Femur (tissue), 1 donor: ENCODE measurements at regions not wholly inside any gene's neighbourhood (a gene's known extent, or its start where the extent isn't known, plus 50 kb on each side); places are given as distances from the start of the nearest gene placed in this dataset.

Source experiments
- DNase-seq: peaks from one replicate; pipeline ENCODE4 v3.0.0-alpha.2; 2017

DNA sequence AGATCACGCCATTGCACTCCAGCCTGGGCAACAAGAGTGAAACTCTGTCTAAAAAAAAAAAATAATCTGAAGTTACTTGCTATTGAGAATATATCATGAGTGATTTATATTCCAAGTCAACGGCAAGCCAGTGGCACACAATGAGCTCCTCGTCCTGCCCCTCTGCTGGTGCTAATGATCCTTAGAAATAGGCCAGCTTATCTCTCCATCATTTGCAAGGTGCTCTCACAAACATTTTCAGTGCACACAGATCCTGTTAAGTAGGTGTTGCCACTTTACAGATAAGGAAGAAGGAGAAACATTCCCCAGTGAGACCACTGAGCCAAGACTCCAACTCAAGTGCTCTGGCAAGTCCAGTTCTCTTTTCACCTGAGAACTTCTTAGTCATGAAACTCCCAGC lies 91.3 kb upstream of the GPR45 start:
- no peak for DNase-seq

DNA sequence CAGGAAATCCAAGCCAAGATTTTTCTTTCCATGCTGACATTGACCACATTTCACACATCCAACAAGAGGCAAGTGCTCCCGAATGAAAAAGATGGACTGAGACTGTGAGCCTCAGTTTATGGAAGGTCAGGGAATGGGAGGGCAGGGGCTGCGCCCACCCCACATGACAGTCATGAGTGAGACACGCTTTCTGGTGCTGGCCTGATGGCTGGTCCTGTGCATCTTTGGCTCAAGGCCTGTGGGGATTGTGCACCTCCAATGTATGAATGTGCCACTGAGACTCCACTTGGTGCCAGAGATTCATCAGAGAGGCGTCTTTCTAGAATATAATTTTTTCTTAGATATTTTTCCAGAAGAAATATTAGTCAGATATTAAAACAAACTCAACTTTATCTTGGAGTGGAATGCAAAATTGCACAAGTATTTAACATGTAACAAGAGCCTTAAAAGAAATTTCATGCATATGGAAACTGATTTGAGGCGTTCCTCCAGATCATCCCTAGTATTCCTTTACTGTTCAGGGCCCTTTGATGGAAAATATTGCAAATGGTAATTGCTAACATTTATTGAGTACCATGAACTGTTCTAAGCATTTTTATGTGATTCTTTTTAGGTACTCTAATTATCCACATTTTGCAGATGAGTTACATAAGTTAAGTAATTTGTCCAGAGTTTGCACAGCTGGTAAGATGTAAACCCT lies 87.3 kb upstream of the GPR45 start:
- no peak for DNase-seq

DNA sequence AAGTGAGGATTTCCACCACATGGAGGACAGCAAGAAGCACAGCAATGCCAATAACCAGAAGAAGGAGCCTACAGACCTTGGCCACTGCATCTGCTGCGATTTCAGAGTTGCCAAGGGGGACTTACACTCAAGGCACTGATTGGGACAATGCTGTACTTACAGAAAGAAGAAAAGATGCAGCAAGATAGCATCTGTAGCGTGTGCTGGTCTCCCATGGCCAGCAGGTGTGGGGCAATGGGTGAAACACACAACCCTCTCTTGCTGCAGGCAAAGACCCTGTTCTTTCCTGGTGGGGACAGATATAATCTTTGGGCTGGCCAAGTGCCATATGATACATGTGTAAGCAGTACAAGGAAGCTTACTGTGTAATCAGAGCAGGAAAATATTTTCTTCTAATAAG lies 85.4 kb upstream of the GPR45 start:
- no peak for DNase-seq

DNA sequence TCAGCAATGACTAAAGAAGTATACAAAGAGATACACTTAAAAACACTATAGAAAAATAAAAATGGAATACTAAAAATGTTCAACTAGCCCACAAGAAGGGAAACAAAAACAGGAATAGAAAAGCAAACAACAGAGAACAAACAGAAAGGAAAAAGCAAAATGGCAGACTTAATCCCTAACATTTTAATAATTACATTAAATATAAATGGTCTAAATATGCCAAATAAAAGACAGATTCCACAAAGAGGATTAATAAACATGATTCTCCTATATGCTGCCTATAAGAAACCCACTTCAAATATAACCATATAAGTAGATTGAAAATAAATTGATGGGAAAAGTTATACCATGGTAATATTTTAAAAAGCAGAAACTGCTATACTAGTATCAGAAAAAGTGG lies 83.5 kb upstream of the GPR45 start:
- no peak for DNase-seq

DNA sequence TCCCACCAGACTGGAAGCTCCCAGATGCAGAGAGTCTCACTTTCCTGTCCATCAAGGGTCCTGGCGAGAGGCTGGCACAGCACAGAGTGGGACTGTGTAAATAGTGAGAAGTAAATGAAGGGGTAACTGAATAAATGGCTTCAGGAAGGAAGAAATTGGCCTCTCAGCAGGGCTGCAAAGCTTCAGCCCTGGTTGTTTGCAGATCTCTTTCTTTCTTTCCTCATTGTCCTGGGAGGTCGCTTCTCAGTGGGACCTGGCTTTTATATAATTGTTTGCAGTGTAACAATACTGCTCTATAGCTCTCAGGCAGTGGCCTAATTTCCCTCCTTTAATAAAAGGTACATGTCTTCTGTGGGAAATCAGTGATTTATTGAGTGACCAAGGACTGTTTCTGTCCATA lies 74.9 kb upstream of the GPR45 start:
- DNase-seq = no peak

DNA sequence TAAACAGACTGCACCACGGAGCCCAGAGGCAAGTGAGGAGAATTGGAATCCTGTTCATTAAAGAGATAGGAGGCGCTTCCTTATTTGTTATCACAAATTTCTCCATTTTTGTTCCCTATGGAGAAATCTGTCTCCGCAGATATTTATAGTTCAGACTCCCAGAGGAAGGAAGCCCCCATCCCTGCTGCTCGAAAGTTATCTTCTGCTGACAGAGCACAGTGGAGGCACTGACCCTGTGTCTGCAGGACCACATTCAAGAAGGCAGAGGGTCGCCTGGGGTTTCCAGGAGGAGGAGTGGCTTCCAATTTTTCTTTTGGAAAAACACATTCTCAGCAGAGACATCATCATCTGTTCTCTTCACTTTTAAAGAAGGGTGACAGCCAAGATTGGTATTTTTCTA lies 73.0 kb upstream of the GPR45 start:
- DNase-seq = no peak

DNA sequence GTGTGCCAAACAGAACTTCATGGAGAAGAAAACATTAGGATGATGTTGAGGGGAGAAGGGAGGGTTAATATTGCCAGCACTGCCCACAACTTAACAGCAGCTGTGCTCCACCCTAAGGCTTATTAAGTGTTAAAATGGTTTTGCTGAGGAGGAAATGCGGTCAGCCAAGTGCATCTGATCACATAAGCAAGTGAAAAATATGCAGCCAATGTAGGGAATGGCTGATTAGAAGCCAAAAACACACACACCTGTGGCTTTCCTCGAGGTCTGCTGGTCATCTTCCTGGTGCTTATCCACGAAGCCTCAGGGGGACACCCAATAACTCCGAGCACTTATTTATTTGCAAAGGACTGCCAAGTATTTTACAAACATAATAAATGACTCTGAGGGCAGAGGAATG lies 66.3 kb upstream of the GPR45 start:
- DNase-seq = no peak

DNA sequence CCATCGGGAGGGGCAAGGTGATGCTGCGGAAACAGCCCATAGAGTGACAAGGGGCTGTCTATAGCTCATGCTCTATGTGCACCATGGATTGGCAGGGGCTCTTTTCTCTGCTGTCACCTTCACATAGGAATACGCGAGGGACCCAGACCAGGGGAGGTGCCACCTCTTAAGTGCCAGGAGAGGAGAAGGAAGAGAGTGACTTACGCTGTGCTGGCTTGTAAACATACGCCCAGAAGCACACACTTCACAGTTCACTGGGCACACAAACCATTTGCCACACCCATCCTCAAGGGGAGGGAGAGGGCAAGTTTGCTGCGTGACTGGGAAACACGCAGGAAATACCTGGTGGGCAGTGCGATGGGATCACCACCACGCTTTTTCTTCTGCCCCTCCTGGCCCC lies 65.1 kb upstream of the GPR45 start:
- DNase-seq = no peak

DNA sequence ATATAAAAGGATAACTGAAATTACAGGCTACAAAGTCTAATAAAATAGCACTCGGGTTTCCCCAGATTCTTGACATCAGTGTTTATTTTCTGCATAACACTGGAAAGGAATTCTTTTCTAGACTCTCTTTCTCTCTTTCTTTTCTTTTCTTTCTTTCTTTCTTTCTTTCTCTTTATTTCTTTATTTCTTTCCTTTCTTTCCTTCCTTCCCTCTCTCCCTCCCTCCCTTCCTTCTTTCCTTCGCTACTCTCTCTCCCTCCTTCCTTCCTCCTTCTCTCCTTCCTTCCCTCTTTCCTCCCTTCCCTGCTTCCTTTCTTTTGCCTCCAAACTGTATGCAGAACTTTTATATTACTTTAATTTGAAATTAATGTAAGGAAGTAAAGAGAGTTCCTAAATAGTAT lies 64.5 kb upstream of the GPR45 start:
- DNase-seq = no peak

DNA sequence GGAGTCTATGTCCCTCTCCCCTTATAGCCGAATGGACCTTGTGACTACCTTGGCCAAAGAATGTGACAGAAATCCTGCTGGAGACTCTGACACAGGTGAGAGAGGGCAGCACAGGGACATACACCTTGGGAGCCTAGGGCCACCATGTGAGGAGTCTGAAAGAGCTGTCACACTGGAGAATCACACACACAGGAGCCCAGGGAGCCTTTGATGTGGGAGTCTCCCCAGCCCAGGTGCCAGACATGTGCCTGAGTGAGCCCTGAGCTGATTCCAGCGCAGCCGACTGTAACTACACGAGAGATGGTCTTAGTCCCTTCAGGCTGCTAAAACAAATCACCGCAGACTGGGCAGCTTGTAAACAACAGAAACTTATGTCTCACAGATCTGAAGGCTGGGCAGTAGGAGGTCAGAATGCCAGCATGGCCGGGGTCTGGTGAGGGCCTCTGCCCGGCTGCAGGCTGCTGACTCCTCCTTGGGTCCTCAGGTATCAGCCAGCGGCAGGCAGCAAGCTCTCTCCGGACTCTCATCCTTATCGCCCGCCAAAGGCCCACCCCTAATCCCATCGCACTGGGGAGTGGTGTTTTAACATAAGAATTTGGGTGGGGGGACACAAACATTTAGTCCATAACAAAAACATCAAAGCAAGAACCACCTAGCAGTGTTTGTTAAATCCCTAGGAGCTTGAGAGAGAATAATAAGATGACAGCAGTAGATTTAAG lies 63.8 kb upstream of the GPR45 start:
- DNase-seq = no peak

DNA sequence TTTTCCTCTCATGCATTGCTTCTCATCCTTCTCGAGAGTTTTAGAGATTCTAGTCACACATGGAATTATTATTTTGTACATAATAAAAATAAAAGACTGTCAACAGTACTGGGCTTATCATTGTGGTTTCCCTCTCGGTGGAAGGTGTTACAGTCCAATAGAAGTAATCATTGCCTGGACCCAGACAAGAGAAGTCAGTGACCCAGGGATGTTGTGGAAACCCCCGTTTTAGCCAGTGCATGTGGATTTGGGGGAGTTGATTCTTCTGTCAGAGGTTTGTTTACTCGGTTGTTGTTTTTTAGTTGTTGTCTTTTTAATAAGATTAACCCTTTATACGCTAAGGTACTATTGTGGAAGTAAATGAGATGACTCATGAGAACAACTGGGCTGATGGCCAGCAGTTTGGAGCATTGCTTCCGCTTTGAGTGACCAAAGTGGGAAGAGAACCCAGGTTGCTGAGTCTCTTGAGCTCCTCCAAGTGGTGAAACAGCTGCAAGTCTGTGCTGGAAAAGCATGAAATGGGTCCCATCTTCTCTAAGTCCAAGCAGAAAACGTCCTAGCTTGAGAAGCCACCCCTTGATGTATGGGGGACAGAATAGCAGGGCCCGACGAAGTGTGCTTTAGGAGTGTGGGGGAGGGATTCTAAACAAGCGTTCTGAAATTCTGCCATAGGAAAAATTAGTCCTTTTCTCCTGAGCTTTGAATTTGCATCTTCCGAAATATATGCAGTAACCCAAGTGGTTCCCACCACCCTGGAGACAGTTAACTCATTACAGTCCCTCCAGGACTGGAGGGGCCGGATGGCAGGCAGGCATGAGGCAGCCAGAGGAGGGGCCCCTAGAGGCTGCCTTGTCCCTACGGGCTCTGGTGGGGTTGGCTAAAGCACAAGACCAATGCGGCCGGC lies 61.8 kb upstream of the GPR45 start:
- DNase-seq = peak; percentile 33

DNA sequence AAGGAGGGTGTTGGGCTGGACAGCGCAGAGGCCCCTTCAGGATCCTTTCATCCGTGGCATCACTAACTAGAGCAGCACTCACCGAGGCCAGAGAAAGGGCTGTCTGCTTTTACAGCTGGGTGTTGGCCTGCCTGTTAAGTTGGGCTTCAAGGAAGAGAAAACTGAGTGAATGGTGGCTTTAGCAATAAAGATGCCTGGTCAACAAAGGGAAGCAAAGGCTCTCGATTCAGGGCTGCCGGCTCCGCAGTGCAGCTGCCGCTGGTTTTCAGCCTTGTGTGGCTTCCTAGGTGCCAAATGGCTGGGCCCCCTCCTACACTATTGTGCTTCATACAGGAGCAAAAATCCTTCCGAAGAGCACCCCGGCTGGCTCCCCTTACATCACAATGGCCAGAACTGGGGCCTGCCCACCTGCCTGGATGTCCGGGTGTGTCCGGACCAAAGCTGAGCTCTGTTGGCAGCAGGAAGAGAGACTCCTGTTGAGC lies 61.0 kb upstream of the GPR45 start:
- no peak for DNase-seq

DNA sequence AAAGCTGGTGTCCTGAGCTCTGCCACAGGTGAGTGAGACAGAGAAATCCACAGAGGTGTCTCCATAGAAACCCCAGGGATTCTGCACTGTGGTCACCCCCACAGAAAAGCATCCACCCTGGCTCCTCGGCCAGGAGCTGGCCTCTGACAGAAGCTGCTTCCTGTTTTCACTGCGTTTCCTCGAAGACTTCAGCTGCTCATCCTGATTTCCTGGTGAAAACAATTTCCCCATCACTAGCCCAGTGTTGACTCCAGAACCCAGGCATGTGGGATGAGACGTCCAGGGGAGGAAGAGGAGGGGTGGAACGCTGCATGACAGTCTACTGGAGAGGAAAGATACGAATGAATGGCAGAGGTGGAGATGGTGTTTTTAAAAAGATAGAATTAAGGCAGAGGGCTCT lies 60.3 kb upstream of the GPR45 start:
- DNase-seq = no peak

DNA sequence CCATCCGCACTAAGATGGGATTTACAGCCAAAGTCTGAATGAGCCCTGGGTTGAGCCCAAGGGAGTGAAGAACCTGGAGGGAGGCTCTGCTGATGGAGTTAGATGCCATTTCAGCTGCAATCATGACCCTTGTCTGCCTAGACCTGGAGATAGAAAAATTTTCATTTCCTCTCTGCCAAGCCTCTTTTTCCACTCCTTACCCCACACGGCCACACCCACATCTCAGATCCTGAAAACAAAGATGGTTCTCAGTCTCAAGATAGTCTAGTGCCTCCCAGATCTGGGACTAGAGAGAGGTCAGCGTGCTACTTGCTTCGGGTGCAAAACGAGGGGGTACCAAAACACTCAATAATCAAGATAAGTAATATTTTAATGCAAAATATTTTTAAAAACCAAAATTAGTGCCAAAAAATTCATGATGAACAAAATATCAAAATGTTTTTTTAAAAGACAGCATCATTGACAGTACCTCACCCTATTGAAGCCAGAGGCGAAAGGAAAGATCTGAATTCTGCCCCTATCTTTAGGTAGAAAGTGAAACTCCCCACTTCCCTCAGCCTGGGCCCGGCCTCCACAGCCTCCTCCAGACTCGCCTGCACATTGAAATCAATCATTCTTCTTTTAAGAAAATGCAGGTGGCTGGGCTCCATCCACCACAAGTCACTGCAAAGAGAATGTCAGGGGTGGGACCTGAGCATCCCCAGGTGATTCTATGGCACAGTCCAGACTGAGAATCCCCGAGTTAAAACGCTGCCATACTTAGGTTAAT lies 57.8 kb upstream of the GPR45 start:
- DNase-seq = no peak

DNA sequence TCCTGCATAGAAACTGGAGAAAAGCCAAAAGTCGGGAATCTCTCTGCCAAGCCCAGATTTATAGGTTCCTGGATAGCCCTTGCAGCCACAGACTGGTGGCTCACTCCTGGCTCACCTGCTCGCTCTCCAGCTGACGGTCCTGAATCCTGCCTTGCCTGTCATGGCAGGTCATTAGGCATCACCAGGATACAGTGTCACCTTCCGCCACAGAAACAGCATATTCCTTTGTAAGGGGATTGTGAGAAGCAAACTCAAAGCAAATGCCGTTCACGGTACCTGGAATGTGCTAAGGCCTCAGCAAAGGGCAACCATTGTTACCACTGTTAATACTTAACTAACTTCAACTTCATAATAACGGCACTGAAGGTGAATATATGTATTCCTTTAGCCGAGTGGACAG lies 57.1 kb upstream of the GPR45 start:
- no peak for DNase-seq

DNA sequence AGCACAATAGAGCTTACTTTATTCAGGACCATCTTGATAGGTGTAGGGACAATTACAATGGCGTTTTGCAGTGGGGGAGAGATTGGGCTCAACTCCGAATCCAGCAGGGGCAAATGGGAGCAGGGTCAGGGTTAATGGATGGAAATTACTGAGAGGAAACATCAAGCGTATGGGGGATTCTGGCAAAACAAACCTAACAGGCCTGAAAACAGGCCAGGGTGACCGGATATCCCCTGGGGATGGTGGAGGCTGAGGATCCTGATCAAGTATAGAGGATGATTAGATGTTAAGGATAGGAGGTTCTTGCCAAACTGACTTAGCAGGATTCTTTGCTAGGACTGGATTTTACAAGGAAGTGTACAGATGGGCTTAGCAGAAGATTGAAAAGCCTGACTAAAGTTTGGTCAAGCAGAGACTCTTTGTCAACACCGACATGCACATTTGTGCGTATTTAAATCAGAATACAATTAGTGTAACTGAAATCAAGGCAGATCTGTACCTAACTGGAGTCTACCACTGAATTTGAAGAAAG lies 54.5 kb upstream of the GPR45 start:
- DNase-seq = no peak

DNA sequence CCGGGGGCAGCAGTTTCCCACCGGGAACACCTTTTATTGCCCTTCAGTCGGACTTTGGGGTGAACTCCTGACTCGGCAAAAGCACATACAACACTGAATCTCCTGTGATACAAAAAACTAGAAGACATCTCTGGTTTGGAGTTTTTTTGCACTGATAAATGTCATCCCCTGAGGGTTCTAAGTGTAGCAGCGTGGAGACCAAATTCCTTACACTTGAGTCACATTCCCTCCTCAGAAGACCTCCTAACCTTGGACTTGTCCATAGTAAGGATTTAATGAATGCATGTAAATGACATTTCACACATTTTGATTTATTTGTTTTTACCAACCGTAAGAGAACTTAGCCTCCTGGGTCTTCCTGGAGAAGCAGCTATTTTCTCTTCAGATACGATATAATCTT lies 54.0 kb upstream of the GPR45 start:
- no peak for DNase-seq

DNA sequence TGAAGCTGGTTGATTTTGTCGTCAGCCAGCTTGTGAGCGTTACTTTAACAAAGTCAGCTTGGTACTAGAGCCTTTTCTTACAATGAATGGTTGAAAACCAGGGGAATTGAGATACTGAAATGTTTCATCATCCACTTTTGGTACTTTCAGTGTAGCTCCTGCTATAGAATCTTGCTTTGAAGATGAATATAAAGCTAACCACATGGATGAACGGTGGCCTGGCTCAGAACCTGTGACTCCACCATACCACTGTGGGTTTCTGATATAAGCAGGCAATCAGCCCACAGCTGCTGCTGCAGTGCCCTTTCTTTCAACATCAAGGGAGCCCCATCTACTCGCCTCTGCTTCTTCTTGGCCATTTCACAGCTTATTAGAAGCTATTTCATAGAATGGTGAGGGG lies 53.2 kb upstream of the GPR45 start:
- DNase-seq = no peak
